Endothelial cell of umbilical vein (primary cell): ENCODE measurements at regions not wholly inside any gene's neighbourhood (a gene's known extent, or its start where the extent isn't known, plus 50 kb on each side); places are given as distances from the start of the nearest gene placed in this dataset.

Experiments
- BruUV-seq: library from RNA; stranded (reverse); fragments of 400-500 nt; replicated peaks from 2 replicates; lab custom pipeline; 2021; lab: Mats Ljungman, UMichigan
- CTCF ChIA-PET: fragments of 300-600, 350-600 bp; sonication (Branson Sonifier 250); formaldehyde crosslinking; loops from one replicate; lab custom pipeline; 2021; ENCODE audit warnings: antibody characterized with exemption, inconsistent platforms; lab: Charles Lee
- POLR2A ChIA-PET: fragments of 300-600, 350-600 bp; sonication (Branson Sonifier 250); formaldehyde crosslinking; loops from one replicate; lab custom pipeline; 2021; ENCODE audit warnings: antibody characterized with exemption, inconsistent platforms; lab: Charles Lee
- DNase-seq: peaks from one replicate; pipeline ENCODE4 v3.0.0-alpha.2; 2011; ENCODE audit warnings: low read depth, low spot score
- FAIRE-seq: peaks from 2 replicates; lab custom pipeline; 2011; peaks lifted over from hg19 to GRCh38; lab: Jason Lieb, UNC
- H2AFZ ChIP-seq: 2 replicates; pipeline ENCODE4 v1.6.0; 2012; ENCODE audit warnings: low read depth, low read length, control low read depth, inconsistent platforms
- H3K27ac ChIP-seq: 2 replicates; pipeline ENCODE4 v1.5.1; 2011; ENCODE audit warnings: low read depth, mild to moderate bottlenecking, control low read depth, low read length, moderate library complexity; ENCODE audit not compliant: insufficient read depth
- H3K27me3 ChIP-seq, 2 experiments: 2 replicates each; pipeline versions ENCODE4 v1.6.0 to v1.6.1; 2011; ENCODE audit warnings: low read length in 2 of 2, mixed read lengths in 1 of 2; ENCODE audit not compliant: control insufficient read depth in 2 of 2, insufficient read depth in 2 of 2
- H3K36me3 ChIP-seq, 2 experiments: 2 replicates in 1 of 2; 3 replicates in 1 of 2; pipeline ENCODE4 v1.5.1; 2011; ENCODE audit warnings: low read length in 2 of 2, mild to moderate bottlenecking in 1 of 2, moderate library complexity in 1 of 2; ENCODE audit not compliant: control insufficient read depth in 2 of 2, insufficient read depth in 2 of 2; ENCODE audit errors: extremely low read depth in 1 of 2
- H3K4me1 ChIP-seq: 3 replicates; pipeline ENCODE4 v1.5.1; 2011; ENCODE audit warnings: mild to moderate bottlenecking, low read length; ENCODE audit not compliant: control insufficient read depth, insufficient read depth; ENCODE audit errors: extremely low read depth
- H3K4me2 ChIP-seq: 2 replicates; pipeline ENCODE4 v1.6.1; 2011; ENCODE audit warnings: low read length, control low read depth, mixed read lengths; ENCODE audit not compliant: insufficient read depth
- H3K4me3 ChIP-seq, 3 experiments: fragments of 200-600 bp in 1 of 3; sonication (generic), shearing (Covaris generic) in 1 of 3; replicated peaks in 1 of 3; 2 replicates each; pipeline ENCODE4 v1.5.1; 2011 to 2016; ENCODE audit warnings: control low read depth in 3 of 3, low read length in 3 of 3, mild to moderate bottlenecking in 2 of 3, inconsistent platforms in 1 of 3, low read depth in 1 of 3, moderate library complexity in 1 of 3; ENCODE audit not compliant: insufficient read depth in 1 of 3
- H3K79me2 ChIP-seq: 2 replicates; pipeline ENCODE4 v1.6.0; 2012; ENCODE audit warnings: low read length, inconsistent platforms; ENCODE audit not compliant: control insufficient read depth, insufficient read depth
- H3K9ac ChIP-seq: replicated peaks from 2 replicates; pipeline ENCODE3; 2011; ENCODE audit warnings: low read length, control low read depth; ENCODE audit not compliant: insufficient read depth; ENCODE audit errors: extremely low read depth
- H3K9me1 ChIP-seq: replicated peaks from 3 replicates; pipeline ENCODE4 v1.6.0; 2011; ENCODE audit warnings: mild to moderate bottlenecking, low read length; ENCODE audit not compliant: control insufficient read depth, insufficient read depth; ENCODE audit errors: extremely low read depth
- H3K9me3 ChIP-seq: replicated peaks from 2 replicates; pipeline ENCODE4 v1.5.1; 2012; ENCODE audit warnings: low read length, inconsistent platforms; ENCODE audit not compliant: control insufficient read depth, insufficient read depth
- H4K20me1 ChIP-seq: replicated peaks from 2 replicates; pipeline ENCODE3; 2011; ENCODE audit warnings: mild to moderate bottlenecking, low read length; ENCODE audit not compliant: control insufficient read depth, insufficient read depth; ENCODE audit errors: extremely low read depth
- EZH2 ChIP-seq: IDR thresholded peaks from 2 replicates; pipeline ENCODE4 v1.6.1; 2012; ENCODE audit warnings: borderline replicate concordance, low read depth, mild to moderate bottlenecking, moderate library complexity, low read length, inconsistent platforms; ENCODE audit not compliant: severe bottlenecking
- FOS ChIP-seq: IDR thresholded peaks from 2 replicates; pipeline ENCODE4 v1.6.1; 2011; ENCODE audit warnings: mild to moderate bottlenecking, low read length, moderate library complexity, borderline replicate concordance; ENCODE audit not compliant: insufficient read depth
- GATA2 ChIP-seq: IDR thresholded peaks from 2 replicates; pipeline ENCODE4 v1.7.0; 2011; ENCODE audit warnings: low read depth, mild to moderate bottlenecking, moderate library complexity, mixed read lengths, low read length; ENCODE audit not compliant: insufficient read length, insufficient read depth
- MAX ChIP-seq: IDR thresholded peaks from 2 replicates; pipeline ENCODE4 v1.6.1; 2011; ENCODE audit not compliant: insufficient read depth, insufficient read length
- MYC ChIP-seq: IDR thresholded peaks from one replicate; pipeline ENCODE4 v1.6.1; 2011; ENCODE audit warnings: mild to moderate bottlenecking, low read depth, low read length
- dilution Hi-C: fragments of 300-500 bp; cut with MboI; formaldehyde crosslinking; loops from one replicate; pipeline ENCODE4 v1.15.0; 2019; ENCODE audit warnings: low sequenced_read_pairs; ENCODE audit not compliant: extremely low pct_ligation_motif_present
- intact Hi-C: fragments of 100-400 bp; cut with micrococcal nuclease; formaldehyde crosslinking; loops from one replicate; pipeline ENCODE4 v1.10.0; 2022
- TF ChIP-seq, protein P1 (sequence below), 2 donors: IDR thresholded peaks; 1 replicate in 1 of 2; 2 replicates in 1 of 2; pipeline ENCODE4 v1.5.1; 2011; ENCODE audit warnings: low read length in 2 of 2, mild to moderate bottlenecking in 2 of 2, moderate library complexity in 2 of 2, control low read depth in 1 of 2, inconsistent platforms in 1 of 2, low read depth in 1 of 2; ENCODE audit not compliant: insufficient read depth in 1 of 2; ENCODE audit errors: extremely low read depth in 1 of 2

- Histone ChIP-seq H3K36me3 (no peaks in the 10 kb centered on the region), H3K9me3 (no peaks in the 10 kb centered on the region), H4K20me1 (no peaks in the 10 kb centered on the region), H3K79me2 (no peaks in the 10 kb centered on the region), H3K9me1 (no peaks in the 10 kb centered on the region), H3K4me3 (no peak overlapping the region), H3K27me3 (no peaks in the 10 kb centered on the region), H3K4me2 (no peak overlapping the region), H3K9ac (no peak overlapping the region), H2AFZ (no peak overlapping the region), H3K4me1 (no peaks in the 10 kb centered on the region), H3K27ac (no peak overlapping the region)
- dilution Hi-C loops: no loop called here
- FAIRE-seq (no peak), DNase-seq (no peak)
- no TSS peak for BruUV-seq
- intact Hi-C loops: no loop called here
- POLR2A ChIA-PET: no interaction called here
- TF ChIP-seq GATA2 (no peak), FOS (no peak), MYC (no peak), MAX (no peak), EZH2 (no peak)
- TF ChIP-seq, protein P1, sequence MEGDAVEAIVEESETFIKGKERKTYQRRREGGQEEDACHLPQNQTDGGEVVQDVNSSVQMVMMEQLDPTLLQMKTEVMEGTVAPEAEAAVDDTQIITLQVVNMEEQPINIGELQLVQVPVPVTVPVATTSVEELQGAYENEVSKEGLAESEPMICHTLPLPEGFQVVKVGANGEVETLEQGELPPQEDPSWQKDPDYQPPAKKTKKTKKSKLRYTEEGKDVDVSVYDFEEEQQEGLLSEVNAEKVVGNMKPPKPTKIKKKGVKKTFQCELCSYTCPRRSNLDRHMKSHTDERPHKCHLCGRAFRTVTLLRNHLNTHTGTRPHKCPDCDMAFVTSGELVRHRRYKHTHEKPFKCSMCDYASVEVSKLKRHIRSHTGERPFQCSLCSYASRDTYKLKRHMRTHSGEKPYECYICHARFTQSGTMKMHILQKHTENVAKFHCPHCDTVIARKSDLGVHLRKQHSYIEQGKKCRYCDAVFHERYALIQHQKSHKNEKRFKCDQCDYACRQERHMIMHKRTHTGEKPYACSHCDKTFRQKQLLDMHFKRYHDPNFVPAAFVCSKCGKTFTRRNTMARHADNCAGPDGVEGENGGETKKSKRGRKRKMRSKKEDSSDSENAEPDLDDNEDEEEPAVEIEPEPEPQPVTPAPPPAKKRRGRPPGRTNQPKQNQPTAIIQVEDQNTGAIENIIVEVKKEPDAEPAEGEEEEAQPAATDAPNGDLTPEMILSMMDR (IDR thresholded peaks at IDR 0.05; ENCODE audit: extremely low read depth in 1 of 2, insufficient read depth in 1 of 2, low read depth in 1 of 2, low read length in 2 of 2): no peak
- CTCF ChIA-PET: no interaction called here
These were observed 64.9 kb upstream of the OTOS start for GRCh38 chr2:240205348-240205747.
